NCI-H187 (cell line): ENCODE measurements at regions not wholly inside any gene's neighbourhood (a gene's known extent, or its start where the extent isn't known, plus 50 kb on each side); places are given as distances from the start of the nearest gene placed in this dataset.
"Not testable (repeated sequence)": the region's sequence is repeated elsewhere in the genome, so short reads cannot be mapped to it uniquely, and the experiment has no call there.

Experiments
- DNase-seq, 2 experiments: peaks; one replicate each; lab custom pipeline; 2025; lab: John Stamatoyannopoulos, UW

DNA sequence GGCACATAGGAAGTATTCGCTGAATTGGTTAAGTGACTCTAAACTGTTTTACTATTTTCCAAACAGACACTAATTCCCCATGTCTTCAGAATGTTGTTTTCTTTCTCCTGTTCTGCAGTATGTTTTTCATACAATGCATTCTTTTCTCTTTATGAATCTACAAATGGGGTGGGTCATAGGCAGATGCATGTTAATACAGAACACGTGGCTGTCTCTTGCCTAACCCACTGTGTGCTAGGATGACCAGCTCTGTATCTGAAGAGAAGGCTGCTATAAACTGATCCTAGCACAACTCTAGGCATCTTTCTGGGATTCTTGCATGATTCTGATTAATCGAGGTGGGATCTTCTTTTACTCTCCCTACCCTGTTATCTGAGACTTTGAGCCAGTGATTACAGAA, 826.0 kb downstream of the PLCL1 start:
- DNase-seq, result no peak

DNA sequence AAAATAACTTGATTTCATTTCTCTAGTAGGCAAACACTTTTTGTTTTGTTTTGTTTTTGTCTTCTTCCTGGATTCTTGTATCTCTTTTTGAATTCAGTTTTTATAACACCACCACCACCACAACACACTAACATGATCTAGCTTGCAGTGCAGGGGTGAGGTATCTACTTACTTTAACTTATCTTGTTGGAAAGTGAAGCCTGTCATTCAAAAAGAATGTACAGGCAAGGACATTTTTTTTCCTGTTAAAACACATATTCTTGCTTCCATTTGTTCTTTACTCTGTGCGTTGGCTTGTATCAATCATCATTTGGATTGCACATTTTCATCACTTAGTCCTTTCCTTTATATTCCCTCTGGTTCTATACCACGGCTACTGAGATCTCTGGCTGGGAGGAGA, 824.2 kb downstream of the PLCL1 start:
- no peak for DNase-seq

DNA sequence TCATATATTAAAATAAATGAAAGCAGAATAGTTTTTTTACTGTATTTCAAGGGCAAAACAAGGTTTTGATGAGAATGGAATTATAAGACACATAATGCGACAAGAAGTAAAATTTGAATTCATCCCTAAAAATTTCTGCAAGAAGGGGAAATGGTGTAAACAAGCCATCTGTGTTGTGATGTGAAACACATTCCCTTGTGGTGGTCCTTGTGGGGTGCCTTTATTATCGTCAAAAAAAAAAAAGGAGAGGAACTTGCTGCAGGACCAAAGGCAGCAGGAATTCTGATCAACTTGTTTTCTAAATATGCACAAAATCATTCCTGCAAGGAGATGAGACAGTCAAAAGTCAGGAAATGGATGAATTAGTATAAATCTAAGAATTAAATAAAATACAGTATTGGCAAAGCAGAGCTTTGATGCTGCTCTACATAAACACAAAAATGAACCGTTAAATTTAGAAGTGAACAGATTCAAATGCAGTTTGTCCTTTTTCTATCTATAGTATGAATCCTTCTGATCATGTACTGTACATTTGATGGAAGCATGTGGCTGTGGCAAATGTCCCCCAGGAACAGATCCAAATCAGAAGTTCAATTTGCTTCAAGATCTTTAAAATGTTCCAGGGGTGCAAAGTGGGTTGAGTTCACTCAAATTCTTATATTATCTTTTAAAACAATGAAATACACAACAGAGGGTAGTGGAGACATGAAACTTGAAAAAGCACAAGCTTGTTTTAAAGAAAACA, 818.8 kb downstream of the PLCL1 start:
- no peak for DNase-seq

DNA sequence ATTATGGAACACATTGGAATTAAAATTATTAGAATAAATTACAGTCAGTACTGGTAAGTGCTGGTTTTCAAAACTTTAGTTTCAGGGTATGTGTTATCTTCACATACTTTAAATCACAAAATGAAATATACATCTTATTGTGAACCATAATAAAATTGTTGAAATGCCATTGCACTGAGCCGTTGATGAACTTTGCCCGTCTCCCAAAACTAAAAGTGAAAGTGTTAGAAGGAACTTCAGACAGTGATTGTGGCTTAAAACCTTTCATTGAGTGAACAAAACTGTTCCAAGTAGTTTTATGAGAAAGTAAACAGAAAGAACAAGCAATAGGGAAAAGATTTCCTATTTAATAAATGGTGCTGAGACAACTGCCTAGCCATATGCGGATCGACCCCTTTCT, 811.6 kb downstream of the PLCL1 start:
- no peak for DNase-seq

DNA sequence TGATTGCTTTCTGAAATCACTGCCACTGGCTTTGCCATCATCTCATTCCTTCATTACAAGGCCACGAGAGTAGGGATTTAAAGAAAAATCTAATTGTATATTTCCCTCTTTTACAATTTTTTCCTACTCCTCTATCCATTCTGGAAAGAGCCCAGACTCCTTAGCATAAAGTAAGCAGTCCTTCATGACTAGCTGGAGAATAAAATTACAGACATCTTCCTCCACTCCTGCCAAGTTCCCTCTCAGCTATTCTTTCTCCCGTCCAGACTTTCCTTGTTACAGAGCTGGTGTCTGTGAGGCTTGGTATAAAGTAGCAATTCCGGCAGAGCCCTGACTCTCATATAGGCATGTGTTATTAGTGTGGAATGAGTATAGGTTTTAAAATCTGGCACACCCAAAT, 806.8 kb downstream of the PLCL1 start:
- no peak for DNase-seq

DNA sequence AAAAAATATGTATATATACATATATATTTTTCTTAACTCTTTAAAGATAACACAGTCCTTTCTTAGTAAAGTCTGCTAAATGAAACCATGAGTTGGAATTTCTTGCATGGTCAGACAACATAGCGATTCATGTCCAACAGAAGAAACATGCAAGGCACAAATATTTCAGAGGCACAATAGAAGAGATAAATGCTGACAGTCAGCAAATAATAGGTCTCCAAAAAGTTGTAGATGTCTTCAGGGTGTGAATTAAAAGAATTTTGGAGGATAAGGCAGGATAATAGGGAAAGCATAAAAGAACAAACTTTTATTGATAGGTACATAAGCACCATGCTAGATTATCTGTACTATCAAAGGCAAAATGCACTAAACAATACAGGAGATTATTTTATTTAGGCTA, 800.2 kb downstream of the PLCL1 start:
- DNase-seq, result no peak

DNA sequence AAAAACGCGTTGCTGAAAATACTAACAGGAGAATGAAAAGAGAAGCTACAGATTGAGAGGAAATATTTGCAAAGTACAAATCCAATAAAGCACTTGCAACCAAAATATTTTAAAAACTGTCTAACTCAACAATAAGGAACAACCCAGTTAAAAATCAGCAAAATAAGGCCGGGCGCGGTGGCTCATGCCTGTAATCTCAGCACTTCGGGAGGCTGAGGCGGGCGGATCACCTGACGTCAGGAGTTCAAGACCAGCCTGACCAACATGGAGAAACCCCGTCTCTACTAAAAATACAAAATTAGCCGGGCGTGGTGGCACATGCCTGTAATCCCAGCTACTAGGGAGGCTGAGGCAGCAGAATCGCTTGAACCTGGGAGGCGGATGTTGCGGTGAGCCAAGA, 798.6 kb downstream of the PLCL1 start:
- DNase-seq, result not testable (repeated sequence)

DNA sequence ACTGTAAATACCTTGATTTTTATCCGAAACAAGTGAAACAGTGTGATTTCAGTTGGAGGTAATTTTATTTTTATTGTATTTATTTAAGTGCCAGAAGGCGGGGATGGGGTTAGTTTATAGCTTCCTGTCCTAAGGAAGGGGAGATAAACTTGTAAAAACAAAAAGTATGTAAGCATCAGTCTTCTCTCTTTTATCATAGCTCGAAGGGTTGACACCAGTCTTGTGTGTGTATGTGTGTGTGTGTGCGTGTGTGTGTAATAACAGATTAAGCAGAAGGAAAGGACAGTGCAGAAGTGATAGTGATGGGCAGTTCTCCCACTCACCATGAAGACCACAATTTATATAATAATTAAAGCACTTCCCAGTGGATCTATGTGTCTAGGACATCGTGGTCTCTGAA, 793.3 kb downstream of the PLCL1 start:
- DNase-seq, result no peak

DNA sequence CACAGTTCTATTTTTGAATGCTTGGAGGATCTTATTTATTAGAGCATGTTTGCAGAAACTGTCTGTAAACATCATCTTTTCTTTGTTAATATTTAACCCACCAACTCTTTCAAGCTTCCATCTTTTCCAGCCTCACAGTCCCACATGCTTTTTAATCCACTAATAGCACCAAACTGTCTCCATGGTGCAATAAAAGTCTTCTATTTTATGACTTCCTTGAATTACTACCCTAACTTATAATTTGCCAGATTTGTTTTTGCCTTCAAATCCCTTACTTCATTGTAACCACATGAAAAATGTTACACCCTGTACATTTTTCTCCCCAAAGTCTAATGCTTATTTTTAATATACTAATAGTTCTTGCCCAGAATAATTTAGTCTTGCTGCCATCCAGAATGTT, 792.6 kb downstream of the PLCL1 start:
- no peak for DNase-seq

DNA sequence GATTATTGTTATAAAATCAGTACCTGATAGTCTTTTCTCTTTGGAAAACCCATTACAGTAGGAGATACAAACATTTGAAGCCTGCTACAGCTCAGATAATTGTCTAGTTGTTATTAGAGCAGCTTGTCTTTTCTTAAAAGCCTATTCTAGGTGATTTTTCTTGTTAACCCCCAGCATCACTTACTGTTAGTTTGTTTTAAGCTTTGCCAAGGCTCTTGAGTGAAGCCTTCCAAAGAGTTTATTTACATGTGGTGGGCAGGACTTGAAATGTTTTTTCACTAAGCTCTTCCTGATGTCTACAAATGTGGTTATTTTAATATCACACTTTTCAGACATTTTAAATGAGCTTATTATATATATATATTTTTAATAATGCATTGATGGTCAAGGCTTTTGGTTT, 791.3 kb downstream of the PLCL1 start:
- DNase-seq, result no peak

DNA sequence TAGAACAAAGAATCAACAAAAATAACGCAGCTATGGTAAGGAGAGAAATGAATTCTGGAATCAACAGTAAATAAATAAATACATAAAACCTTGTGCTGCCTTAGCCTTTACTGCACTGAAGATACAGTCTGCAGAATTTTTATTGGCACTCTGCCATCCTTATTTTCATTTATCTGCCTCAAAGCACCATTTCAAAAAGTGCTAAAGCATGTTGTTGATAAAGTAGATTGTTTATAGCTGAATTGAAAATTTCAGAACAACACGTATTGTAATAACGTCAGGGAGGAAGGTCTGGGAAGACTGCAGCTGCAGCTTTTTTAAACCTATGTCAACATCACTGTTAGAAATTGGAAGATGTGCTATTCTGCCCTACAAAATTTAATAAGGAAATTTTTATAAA, 787.2 kb downstream of the PLCL1 start:
- no peak for DNase-seq

DNA sequence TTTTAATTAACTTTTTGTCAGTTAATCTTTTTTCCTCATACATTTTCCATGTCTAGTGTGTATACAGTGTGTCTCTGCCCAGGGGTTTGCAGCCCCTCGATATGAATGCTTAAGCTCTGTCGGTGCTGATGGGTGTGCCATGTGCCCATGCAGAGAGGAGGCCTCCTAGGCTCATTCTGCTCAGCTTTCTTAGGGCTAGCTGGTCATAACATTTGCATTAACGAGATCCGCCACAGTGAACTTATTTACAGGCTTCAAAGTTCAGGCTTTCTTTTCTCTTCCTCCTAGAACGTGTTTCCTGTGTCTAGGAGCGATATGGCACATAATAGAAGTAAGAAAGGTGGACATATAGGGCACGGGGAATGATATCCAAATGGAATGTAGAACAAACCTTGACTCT, 783.3 kb downstream of the PLCL1 start:
- no peak for DNase-seq

DNA sequence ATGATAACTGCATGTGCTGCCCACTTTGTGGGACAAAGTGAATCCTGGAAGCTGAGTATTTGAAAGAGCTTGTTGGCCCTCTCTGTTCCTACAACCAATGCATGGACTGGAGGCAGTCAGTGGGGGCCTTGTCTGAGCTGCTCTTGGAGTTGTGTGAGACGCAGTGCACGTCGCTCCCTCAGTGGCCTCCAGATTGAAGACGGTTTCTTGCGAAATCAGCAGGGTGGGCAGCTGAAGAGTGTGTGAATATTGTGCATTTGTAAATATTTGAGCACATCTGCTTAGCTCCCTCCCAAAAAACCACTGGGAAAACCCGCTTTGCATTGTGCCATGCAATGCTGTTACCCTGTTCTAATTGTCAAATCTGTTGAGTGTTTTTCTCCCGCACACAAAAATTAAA, 782.8 kb downstream of the PLCL1 start:
- DNase-seq, result no peak

DNA sequence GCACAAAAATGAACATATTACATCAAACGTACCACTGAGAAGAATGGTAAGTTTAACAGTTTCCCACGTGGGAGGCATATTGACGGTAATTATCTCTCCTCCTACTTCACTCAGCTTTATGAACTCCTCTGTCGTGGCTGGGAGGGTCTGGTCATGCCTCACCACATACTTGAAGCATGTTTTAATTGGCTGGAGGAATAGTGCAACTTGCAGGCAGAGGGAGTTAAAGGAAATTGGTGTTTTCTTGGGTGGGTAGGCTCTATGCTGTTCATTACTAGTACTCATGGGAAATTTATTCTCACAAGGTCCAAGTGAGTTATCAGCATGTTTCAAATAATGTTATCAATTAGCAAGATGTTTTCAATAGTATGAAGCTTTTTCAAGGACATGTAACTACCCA, 767.0 kb downstream of the PLCL1 start:
- DNase-seq, result no peak

DNA sequence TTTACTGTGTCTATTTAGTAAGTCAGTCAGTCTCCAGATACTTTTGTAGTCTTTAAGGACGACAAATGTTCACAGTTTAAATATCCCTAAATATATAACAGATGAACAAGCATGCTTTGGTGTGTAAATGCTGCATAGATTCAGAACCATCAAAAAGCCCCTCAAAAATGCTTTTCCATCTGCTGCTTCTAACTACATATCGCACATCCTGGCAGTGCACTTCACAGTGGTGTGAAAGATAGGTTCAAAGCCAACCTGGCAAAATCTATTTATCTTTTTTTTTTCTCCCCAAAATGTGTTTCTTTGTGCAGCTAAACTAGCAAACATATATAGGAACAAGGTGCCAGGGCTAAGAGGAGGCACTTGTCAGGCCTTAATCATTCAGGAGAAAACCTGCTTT, 753.8 kb downstream of the PLCL1 start:
- no peak for DNase-seq

DNA sequence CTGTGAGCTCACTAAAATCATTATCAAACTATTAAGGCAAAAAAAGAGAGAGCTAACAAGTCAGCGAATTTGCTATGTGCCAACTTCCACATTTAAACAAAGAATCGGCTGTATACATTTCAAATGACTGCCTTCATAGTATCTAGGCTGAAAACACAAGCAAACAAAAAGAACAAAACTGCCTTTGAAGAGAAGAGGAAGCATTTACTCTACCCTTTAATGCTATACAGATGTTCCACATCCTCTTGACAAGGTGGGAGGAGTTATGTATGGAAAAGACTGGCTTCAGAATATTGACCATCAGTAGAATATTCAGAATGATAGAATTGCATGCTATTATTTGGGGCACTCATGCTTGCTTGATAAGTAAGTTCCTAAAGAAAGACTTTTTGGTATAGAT, 741.7 kb downstream of the PLCL1 start:
- DNase-seq, result no peak

DNA sequence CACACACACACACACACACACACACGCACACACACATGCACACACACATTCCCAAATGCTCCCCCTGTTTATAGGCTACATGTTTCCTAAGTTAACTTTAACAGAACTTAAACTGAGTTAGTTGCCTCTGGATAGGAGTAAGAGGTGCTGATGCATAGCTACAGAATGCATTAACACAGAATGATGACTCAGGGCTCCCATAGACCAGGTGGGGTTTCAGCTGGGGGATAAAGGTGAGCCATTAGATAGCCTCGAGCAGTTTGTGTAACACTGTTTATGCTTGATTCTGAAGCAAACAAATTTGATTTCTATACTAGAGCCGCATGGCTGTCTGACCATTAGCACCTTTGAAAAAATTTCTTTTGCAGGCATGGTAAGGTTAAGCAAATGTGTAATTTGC, 741.0 kb downstream of the PLCL1 start:
- DNase-seq, result no peak

DNA sequence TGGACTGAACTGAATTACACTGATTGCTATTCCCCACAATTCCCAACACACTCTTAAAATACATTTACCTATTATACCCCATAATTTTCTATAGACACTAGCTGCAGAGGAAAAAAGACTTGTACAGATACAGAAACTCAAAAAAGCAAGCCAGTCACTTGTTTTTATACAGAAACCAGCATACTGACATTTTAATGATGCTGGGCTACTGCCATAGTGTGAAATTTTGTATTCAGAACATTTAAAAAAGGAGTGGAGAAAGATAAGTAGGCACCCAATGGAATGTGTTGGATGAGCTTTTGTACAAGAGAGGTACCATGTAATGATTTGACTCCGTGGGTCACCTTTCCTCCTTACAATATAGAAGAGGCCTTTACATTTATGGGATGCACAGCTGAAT, 740.1 kb downstream of the PLCL1 start:
- DNase-seq, result no peak

DNA sequence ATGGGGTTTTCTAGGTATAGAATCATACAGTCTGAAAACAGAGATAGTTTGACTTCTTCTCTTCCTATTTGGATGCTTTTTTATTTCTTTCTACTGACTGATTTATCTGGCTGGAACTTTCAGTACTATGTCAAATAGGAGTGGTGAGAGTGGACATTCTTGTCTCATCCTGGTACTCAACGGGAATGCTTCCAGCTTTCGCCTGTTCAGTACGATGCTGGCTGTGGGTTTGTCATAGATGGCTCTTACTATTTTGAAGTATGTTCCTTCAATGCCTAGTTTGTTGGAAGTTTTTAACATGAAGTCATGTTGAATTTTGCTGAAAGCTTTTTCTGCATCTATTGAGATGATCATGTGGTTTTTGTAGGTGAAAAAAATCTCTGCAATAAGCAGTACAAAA, 730.4 kb downstream of the PLCL1 start:
- no peak for DNase-seq

DNA sequence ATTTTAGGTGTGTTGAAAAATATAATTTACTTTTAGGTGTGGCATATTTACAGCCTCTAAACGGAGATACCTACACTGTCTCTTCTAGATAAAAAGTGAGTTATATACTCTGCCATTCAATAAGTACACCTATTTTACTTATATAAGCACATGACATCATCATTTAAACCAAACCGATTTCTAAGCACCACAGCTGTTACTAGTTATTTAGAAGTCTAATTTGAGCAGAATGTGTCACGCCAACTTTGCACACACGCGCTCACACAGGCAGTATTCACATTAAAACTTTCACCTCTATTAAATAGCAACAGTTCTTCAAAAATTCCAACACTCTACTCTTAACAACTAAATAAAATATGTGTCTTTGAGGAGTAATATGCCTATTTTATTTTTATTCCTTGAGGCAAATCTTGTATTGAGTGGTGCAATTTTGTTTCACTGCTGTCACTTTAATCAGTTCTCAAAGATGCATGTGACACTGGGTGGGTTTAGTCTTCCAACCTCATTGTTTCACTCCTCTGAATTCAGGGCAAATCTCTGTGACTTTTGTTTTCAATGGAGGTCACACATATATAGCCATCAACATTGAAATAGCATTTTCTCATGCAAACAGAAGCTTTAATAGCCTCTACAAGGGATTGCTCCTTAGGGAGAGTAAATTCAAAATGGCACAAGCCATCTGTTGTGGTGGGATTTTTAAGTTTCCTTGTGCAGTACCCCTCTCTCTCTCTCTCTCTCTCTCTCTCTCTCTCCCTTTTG, 721.0 kb downstream of the PLCL1 start:
- DNase-seq, result no peak

DNA sequence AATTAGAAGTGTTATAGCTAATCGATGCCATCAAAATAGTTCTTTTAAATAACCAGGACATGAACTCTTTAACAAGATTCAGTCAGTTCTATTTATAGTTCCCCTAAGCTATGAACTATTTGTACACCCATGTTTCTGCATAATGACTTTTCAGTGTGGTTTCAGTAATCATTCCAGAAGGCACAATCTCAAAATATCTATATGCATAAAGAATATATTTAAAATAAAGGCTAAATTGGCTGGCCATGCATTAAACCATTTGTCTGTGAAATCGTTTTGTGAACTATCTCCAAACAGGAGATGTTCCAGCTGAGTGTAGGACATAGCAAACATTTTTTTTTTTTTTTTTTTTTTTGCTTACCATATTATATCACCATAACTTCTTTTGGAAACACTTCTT, 719.3 kb downstream of the PLCL1 start:
- no peak for DNase-seq

DNA sequence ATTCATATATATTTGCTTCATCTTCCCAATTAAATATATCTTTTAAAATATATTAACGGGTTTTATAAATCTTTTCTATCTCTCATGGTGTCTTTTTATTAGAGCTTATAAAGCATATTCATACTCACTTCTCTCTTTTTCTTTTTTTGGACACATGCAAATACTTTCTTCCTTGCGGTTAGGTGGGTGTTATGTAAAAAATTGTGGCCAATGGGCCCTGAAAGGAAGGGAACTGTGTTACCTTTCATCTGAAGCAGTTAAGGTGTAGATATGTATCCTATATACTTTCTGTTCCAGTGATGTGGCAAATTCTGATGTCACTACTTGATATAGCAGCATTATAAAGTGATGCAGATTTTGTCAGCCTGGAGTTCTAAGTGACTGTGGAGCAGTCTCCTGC, 714.5 kb downstream of the PLCL1 start:
- DNase-seq, result no peak

DNA sequence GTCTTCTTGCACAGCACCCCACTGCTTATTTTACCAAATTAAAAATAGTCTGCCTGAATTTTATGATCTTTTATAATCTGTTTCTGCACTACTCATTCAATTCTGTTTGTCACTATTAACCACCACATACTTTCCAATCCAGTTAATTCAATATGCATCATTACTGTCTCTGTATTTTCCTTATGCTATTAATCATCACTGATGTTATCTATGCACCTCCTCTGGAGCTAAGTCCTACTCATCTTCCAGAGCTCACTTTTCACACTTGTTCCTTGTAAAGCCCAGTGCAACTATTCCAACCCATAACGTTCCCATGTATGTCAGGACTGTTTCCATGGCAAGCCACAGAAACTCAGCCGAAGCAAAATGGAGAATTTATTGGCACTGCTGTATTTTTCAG, 713.6 kb downstream of the PLCL1 start:
- DNase-seq, result no peak

DNA sequence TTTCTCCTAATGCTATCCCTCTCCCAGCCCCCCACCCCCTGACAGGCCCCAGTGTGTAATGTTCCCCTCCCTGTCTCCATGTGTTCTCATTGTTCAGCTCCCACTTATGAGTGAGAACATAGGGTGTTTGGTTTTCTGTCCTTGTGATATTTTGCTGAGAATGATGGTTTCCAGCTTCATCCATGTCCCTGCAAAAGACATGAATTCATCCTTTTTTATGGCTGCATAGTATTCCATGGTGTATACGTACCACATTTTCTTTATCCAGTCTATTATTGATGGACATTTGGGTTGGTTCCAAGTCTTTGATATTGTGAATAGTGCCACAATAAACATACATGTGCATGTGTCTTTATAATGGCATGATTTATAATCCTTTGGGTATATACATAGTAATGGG, 704.2 kb downstream of the PLCL1 start:
- not testable (repeated sequence) for DNase-seq
